Effector memory CD4-positive, alpha-beta T cell (primary cell): ENCODE measurements at regions not wholly inside any gene's neighbourhood (a gene's known extent, or its start where the extent isn't known, plus 50 kb on each side); places are given as distances from the start of the nearest gene placed in this dataset.

Experiments
- DNase-seq, 3 donors: peaks; one replicate each; pipeline ENCODE4 v3.0.0-alpha.2; 2020
- H3K27ac ChIP-seq: 2 replicates; pipeline ENCODE4 v1.7.0; 2013; ENCODE audit warnings: mild to moderate bottlenecking, low read length, moderate library complexity; ENCODE audit not compliant: insufficient read depth, poor library complexity, severe bottlenecking
- H3K27me3 ChIP-seq: replicated peaks from 2 replicates; pipeline ENCODE4 v1.7.0; 2013; ENCODE audit warnings: mild to moderate bottlenecking, low read length; ENCODE audit not compliant: insufficient read depth, control insufficient read depth, poor library complexity, severe bottlenecking
- H3K36me3 ChIP-seq: 2 replicates; pipeline ENCODE4 v1.7.0; 2013; ENCODE audit warnings: mild to moderate bottlenecking, low read length, moderate library complexity; ENCODE audit not compliant: control insufficient read depth, insufficient read depth
- H3K4me1 ChIP-seq: 2 replicates; pipeline ENCODE4 v1.7.0; 2013; ENCODE audit warnings: low read length, mild to moderate bottlenecking; ENCODE audit not compliant: control insufficient read depth, insufficient read depth, poor library complexity, severe bottlenecking
- H3K4me3 ChIP-seq: 2 replicates; pipeline ENCODE4 v1.7.0; 2013; ENCODE audit warnings: low read length, low read depth, mild to moderate bottlenecking; ENCODE audit not compliant: insufficient read depth, poor library complexity, severe bottlenecking
- H3K9me3 ChIP-seq: 2 replicates; pipeline ENCODE4 v1.7.0; 2013; ENCODE audit warnings: mild to moderate bottlenecking, low read length, moderate library complexity; ENCODE audit not compliant: control insufficient read depth

GRCh38 chrX:933611-934010 lies 278.8 kb downstream of the CRLF2 start:
- Histone ChIP-seq H3K27ac (no peak overlapping the region), H3K36me3 (no peaks in the 10 kb centered on the region), H3K4me3 (no peak overlapping the region), H3K4me1 (no peaks in the 10 kb centered on the region), H3K9me3 (no peaks in the 10 kb centered on the region), H3K27me3 (no peaks in the 10 kb centered on the region)
- no peak for DNase-seq

GRCh38 chrX:928606-929005 lies 283.8 kb downstream of the CRLF2 start:
- H3K4me1 ChIP-seq = no peaks in the 10 kb centered on the region
- no peaks in the 10 kb centered on the region for H3K27me3 ChIP-seq
- H3K27ac ChIP-seq = no peak overlapping the region
- DNase-seq = no peak
- no peak overlapping the region for H3K4me3 ChIP-seq
- no peaks in the 10 kb centered on the region for H3K9me3 ChIP-seq
- H3K36me3 ChIP-seq = no peaks in the 10 kb centered on the region

- H3K27me3 ChIP-seq = no peaks in the 10 kb centered on the region
Observed at GRCh38 chrX:926991-927390, 285.5 kb downstream of the CRLF2 start.

GRCh38 chrX:926070-926469 lies 286.4 kb downstream of the CRLF2 start:
- no peak overlapping the region for H3K27ac ChIP-seq
- H3K4me3 ChIP-seq = no peak overlapping the region
- no peaks in the 10 kb centered on the region for H3K27me3 ChIP-seq
- no peak for DNase-seq
- H3K9me3 ChIP-seq = no peaks in the 10 kb centered on the region
- no peaks in the 10 kb centered on the region for H3K36me3 ChIP-seq
- H3K4me1 ChIP-seq = no peaks in the 10 kb centered on the region

More at GRCh38 chrX:926991-927390, 285.5 kb downstream of the CRLF2 start:
- H3K27ac ChIP-seq = no peak overlapping the region
- DNase-seq = no peak
- no peaks in the 10 kb centered on the region for H3K4me1 ChIP-seq
- H3K36me3 ChIP-seq = no peaks in the 10 kb centered on the region
- no peaks in the 10 kb centered on the region for H3K9me3 ChIP-seq
- no peak overlapping the region for H3K4me3 ChIP-seq

- H3K4me3 ChIP-seq = no peak overlapping the region
- no peaks in the 10 kb centered on the region for H3K4me1 ChIP-seq
- DNase-seq = no peak
- H3K27me3 ChIP-seq = no peaks in the 10 kb centered on the region
- H3K27ac ChIP-seq = no peak overlapping the region
- no peaks in the 10 kb centered on the region for H3K9me3 ChIP-seq
- H3K36me3 ChIP-seq = no peaks in the 10 kb centered on the region
Observed at GRCh38 chrX:925652-926061, 286.8 kb downstream of the CRLF2 start.

GRCh38 chrX:925094-925493 lies 287.4 kb downstream of the CRLF2 start:
- Histone ChIP-seq H3K36me3 (no peaks in the 10 kb centered on the region), H3K27me3 (no peaks in the 10 kb centered on the region), H3K4me3 (no peak overlapping the region), H3K27ac (no peak overlapping the region), H3K9me3 (no peaks in the 10 kb centered on the region), H3K4me1 (no peaks in the 10 kb centered on the region)
- DNase-seq = no peak

- no peak overlapping the region for H3K4me3 ChIP-seq
- DNase-seq = no peak
- no peak overlapping the region for H3K27ac ChIP-seq
- no peaks in the 10 kb centered on the region for H3K4me1 ChIP-seq
- H3K36me3 ChIP-seq = no peaks in the 10 kb centered on the region
- H3K27me3 ChIP-seq = no peaks in the 10 kb centered on the region
- no peaks in the 10 kb centered on the region for H3K9me3 ChIP-seq
Observed at GRCh38 chrX:924017-924416, 288.4 kb downstream of the CRLF2 start.

GRCh38 chrX:920234-920799 lies 289.7 kb downstream of the SHOX start:
- no peak for DNase-seq
- no peaks in the 10 kb centered on the region for H3K36me3 ChIP-seq
- no peak overlapping the region for H3K27ac ChIP-seq
- H3K27me3 ChIP-seq = no peaks in the 10 kb centered on the region
- H3K4me3 ChIP-seq = no peak overlapping the region
- no peaks in the 10 kb centered on the region for H3K9me3 ChIP-seq
- H3K4me1 ChIP-seq = no peaks in the 10 kb centered on the region

- DNase-seq = no peak
Observed at GRCh38 chrX:916230-916599, 285.6 kb downstream of the SHOX start.

GRCh38 chrX:915427-916229 lies 285.0 kb downstream of the SHOX start:
- Histone ChIP-seq H3K9me3 (no peaks in the 10 kb centered on the region), H3K4me1 (no peaks in the 10 kb centered on the region), H3K27me3 (no peaks in the 10 kb centered on the region), H3K27ac (no peak overlapping the region), H3K4me3 (no peak overlapping the region), H3K36me3 (no peaks in the 10 kb centered on the region)
- DNase-seq = no peak

More at GRCh38 chrX:916230-916599, 285.6 kb downstream of the SHOX start:
- Histone ChIP-seq H3K27ac (no peak overlapping the region), H3K36me3 (no peaks in the 10 kb centered on the region), H3K4me1 (no peaks in the 10 kb centered on the region), H3K27me3 (no peaks in the 10 kb centered on the region), H3K4me3 (no peak overlapping the region), H3K9me3 (no peaks in the 10 kb centered on the region)
